ENCODE measurements at regions not wholly inside any gene's neighbourhood (a gene's known extent, or its start where the extent isn't known, plus 50 kb on each side); places are given as distances from the start of the nearest gene placed in this dataset.

DNA sequence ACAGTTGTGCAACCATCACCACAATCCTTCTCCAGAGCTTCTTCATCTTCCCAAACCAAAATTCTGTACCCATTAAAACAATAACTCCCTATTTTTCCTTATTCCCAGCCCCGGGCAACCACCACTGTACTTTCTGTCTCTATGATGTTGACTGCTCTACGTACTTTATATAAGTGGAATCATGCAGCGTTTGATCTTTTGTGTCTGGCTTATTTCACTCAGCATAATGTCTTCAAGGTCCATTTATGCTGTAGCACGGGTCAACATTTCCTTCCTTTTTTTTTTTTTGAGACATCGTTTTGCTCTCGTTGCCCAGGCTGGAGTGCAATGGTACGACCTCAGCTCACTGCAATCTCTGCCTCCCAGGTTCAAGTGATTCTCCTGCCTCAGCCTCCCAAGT is 162.7 kb upstream of the GSC start:
- intact Hi-C loops (cut with DNase I) = no loop called here
- no peak for DNase-seq (ENCODE audit: low spot score)

DNA sequence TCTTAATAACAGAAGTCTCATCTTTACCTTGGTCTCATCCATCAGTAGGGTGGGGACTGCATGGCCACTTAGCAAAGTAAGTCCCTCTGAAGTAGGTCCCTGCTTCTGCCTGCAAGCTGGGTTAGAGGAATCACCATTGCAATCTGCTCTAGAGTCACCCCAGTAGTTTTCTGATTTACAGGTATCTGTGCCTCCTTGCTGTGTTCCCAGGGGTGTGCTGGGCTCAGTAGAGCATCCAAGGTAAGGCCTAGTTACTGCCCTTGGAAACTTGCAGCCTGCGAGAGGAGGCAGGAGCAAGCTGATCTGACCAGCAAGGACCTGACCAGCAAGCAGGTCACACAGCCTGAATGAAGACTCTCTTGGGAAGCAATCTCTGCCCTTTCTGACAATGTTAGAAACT is 160.8 kb upstream of the GSC start:
- intact Hi-C loops (cut with DNase I) = no loop called here
- no peak for DNase-seq (ENCODE audit: low spot score)

DNA sequence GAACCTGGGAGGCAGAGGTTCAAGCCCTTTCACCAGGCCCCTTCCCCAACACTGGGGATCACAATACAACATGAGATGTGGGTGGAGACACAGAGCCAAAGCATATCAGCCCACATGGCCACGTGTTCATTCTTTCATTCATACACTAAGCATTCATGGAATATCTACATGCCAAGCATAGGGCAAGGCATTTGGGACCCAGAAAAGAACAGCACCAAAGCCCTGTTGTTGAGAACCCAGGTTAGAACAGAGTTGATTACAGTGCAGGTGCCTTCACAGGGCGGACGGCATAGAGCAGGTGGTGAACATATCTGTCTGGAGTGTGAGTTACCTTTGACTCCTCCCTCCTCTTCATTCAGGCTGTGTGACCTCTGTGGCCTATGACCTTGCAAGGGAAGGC is 159.4 kb upstream of the GSC start:
- intact Hi-C loops (cut with DNase I) = no loop called here
- DNase-seq (ENCODE audit: low spot score) = no peak

DNA sequence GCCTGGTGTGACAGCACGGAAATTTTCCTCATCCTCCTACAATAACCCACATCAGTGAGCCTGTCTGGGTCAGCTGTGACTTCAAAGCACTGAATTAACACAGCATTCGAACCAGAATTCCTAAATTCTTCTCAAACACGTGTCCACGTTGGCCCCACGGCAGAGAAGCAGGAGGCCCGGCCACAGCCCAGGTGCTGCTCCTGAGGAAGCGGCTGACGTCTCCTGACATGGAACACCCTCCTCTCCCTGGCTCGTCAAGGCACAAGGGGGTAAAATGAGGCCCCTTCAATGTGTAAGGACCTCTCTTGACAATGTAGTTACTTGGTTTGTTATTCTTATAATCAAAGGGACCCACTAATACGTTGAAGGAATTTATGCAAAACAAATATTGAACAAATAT is 156.3 kb upstream of the GSC start:
- no peak for DNase-seq (ENCODE audit: low spot score)
- intact Hi-C loops (cut with DNase I) = no loop called here

DNA sequence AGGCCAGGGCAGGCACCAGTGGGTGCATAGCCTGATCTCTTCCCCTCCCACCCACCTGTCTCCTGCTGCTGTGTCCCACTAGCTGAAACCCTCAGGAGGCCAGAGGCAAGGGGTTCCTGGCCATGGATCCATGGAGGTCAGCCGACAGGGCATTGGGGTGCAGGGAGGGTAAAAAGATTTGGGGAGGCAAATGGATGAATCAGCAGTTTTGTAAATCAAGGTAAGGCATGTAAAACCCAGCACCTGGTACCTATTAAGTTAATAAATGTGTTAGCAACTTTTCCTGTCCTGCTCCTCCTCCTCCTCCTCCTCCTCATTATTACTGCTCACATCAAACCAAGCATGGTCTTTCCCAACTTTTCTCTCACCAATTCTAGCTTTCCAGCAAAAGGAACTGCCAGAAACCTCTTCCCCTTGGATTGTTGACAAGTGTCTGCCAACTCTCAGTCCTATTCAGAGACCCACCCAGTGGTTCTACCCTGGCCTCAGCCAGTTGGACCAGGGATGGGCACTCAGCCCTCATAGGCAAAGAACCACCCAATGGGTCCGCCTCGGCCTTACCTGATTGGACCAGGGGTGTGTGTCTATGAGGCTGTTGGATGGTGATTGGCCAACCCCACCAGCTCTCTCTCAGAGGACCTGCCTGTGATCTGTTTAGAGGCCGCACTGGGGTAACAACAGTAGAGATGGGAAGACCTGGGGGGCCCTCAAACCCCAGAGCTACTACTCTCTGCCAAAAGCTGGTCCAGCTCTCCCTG is 155.7 kb upstream of the GSC start:
- DNase-seq (ENCODE audit: low spot score) = no peak
- intact Hi-C loops (cut with DNase I) = no loop called here

DNA sequence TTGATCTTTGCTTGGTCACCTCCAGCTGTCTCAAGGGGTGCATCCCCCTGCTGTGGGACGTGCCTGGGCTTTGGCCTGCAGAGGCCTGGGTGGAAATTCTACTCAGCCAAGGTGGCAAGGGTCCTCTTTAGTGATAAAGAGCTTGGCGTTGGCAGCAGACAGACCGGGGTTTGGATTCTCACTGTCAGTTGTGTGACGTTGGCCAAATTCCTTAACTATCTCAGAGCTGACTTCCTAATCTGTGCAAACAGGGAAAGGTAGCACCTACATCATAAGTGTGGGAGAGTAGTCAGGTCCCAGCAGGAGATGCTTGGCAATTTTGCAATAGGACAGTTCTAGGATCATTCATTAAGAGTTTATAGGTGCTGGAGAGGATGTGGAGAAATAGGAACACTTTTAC is 154.3 kb upstream of the GSC start:
- intact Hi-C loops (cut with DNase I) = no loop called here
- no peak for DNase-seq (ENCODE audit: low spot score)

GRCh38 chr14:94923786-94924185 is 153.9 kb upstream of the GSC start:
- no peak for DNase-seq (ENCODE audit: low spot score)
- intact Hi-C loops (cut with DNase I) = no loop called here

DNA sequence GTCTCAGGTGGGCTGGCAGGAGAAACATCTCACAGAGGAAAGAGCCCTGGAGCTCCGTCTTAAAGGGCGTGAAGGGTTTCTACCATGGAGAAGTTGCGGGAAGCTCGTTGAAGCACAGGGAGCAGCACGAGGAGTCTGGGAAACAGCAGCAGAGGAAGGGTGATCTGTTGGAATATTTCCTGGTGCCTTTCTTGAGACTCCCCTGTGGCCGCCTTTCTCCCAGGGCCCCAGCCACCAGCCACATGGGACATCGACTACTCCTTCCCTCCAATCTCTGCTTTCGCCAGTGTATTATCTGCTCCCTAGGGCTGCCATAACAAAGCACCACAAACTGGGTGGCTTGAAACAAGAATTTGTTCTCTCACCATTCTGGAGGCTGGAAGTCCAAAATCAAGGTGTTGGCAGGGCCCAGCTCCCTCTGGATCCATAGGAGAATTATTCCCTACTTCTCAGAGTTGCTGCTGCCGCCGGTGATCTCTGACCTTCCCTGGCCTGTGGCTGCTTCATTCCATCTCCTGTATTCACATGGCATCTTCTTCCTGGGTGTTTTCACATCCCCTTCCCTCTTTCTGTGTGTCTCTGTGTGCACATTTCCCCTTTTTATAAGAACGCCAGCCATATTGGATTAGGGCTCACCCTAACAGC is 152.8 kb upstream of the GSC start:
- intact Hi-C loops (cut with DNase I) = no loop called here
- peak; percentile 61 for DNase-seq (ENCODE audit: low spot score)

DNA sequence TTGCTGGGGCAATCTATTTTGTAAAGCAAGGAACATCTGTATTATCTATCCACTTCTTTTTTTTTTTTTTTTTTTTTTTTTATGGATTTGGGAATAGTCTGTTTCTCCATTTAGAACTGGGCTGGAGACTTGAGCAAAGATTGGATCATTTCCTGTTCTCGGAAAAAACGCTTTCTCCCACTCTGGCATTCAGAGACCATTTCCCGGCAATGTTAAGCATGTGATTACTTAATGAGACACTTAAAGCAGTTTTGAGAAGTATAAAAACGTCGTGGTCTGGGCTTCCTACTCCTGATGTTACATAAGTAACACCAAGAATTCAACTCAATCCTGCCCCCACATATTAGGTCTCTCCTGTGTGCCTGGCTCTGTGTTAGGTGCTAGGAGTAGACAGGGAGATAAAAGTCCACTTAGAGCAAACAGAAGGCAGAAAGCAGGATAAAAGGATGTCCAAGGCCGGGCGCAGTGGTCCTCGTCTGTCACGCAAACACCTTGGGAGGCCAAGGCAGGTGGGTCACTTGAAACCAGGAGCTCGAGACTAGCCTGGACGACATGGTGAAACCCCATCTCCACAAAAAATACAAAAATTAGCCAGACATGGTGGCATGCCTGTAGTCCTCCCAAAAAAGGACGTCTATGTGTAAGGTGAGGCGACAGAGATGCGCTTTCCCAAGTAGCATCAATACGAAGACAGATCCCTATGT is 152.1 kb upstream of the GSC start:
- intact Hi-C loops (cut with DNase I) = no loop called here
- DNase-seq (ENCODE audit: low spot score) = peak; percentile 59

DNA sequence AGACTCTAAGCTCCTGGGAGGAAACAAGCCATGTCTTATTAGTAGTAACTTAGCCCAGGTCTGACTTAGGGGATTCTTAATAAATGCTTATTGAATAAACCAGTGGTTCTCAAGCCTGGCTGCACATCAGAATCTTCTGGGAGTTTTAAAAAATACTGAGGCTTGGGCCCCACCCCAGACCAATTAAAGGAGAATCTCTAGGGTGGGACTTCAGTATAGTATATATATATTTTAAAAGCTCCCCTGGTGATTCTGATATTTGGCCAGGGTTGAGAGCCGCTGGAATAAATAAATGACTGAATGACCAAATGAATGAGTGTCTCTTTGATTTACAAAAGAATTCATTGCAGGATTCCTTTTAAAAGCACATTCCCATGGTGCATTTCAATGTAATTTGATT is 151.5 kb upstream of the GSC start:
- intact Hi-C loops (cut with DNase I) = no loop called here
- DNase-seq (ENCODE audit: low spot score) = no peak

GRCh38 chr14:94919896-94920295 is 150.0 kb upstream of the GSC start:
- intact Hi-C loops (cut with DNase I) = no loop called here
- peak; percentile 69 for DNase-seq (ENCODE audit: low spot score)

GRCh38 chr14:94918896-94919295 is 149.0 kb upstream of the GSC start:
- peak; percentile 46 for DNase-seq (ENCODE audit: low spot score)
- intact Hi-C loops (cut with DNase I) = no loop called here

GRCh38 chr14:94917041-94917600 is 147.2 kb upstream of the GSC start:
- DNase-seq (ENCODE audit: low spot score) = no peak
- intact Hi-C loops (cut with DNase I) = no loop called here

DNA sequence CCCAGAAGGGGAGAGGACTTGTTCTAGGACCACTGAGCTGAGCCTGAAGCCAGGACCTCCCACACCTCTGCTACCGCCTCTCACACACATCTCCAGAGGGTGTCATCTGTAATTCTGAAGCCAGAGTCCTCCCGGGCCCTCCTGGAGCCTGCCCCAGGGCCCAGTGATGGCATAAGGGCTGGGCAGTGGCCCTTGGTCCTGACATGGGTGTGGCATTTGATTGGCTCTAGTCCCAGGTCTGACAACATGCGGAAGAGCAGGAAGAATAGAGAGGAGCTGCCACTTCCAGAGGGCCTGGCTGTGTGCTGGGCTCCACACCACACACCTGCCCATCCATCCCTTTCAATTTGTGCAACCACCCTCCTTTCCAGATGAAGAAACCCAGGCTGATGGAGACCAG is 144.3 kb upstream of the GSC start:
- DNase-seq (ENCODE audit: low spot score) = peak; percentile 13
- intact Hi-C loops (cut with DNase I) = no loop called here

GRCh38 chr14:94907626-94908261 is 137.8 kb upstream of the GSC start:
- intact Hi-C loops (cut with DNase I) = loop anchor here in 1 of 2 donors (5.0 kb wide), 1 partner anchor 1050 kb away; no protein-coding TSS in a partner anchor
- DNase-seq (ENCODE audit: low spot score) = no peak

GRCh38 chr14:94906991-94907587 is 137.2 kb upstream of the GSC start:
- no peak for DNase-seq (ENCODE audit: low spot score)
- intact Hi-C loops (cut with DNase I) = loop anchor here in 1 of 2 donors (5.0 kb wide), 1 partner anchor 1050 kb away; no protein-coding TSS in a partner anchor

DNA sequence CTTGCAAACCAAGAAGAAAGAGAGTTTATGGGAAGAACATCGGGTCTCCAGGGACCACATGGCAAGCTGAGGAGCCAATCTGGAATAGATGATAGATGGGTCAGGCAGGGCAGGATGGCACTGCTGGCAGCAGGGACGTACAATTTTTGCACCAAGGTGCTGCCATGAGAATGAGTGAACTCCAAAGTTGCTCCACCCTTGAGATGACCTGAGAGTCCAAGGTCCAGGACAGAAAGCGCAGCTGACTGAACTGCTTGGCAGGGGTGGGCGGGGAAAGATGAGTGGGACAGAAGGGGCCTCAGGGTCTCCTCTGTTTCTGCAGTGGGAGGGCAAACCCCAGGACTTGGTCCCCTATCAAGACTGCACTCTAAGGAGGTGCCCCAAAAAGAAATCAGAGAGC is 136.7 kb upstream of the GSC start:
- DNase-seq (ENCODE audit: low spot score) = no peak
- intact Hi-C loops (cut with DNase I) = loop anchor here in 1 of 2 donors (5.0 kb wide), 1 partner anchor 1051 kb away; no protein-coding TSS in a partner anchor

- DNase-seq (ENCODE audit: low spot score) = no peak
- intact Hi-C loops (cut with DNase I) = loop anchor here in 1 of 2 donors (5.0 kb wide), 1 partner anchor 1053 kb away; no protein-coding TSS in a partner anchor
Measured at GRCh38 chr14:94904636-94905035, 134.7 kb upstream of the GSC start.

DNA sequence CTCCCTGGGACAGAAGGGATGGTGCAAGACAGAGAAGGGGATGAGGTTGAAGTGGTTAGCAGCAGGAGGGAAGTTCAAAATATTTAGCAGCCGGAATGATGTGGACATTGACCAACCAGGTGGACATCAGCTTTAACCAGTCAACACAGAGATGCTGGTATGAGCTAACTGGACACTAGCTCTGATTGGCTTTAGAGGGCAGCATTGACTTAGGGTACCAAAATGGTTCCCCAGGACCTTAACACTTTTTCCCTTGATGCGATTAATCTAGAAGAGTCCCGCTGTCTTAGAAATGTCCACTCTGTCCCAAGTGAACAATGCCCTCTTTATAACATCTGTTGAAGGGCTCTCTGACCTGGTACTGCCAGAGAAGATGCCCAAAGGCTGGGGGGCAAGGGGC is 134.0 kb upstream of the GSC start:
- intact Hi-C loops (cut with DNase I) = no loop called here
- DNase-seq (ENCODE audit: low spot score) = no peak

Measured in posterior vena cava (tissue), 2 donors.